ENCODE measurements at regions not wholly inside any gene's neighbourhood (a gene's known extent, or its start where the extent isn't known, plus 50 kb on each side); places are given as distances from the start of the nearest gene placed in this dataset.
"Not testable (repeated sequence)": the region's sequence is repeated elsewhere in the genome, so short reads cannot be mapped to it uniquely, and the experiment has no call there.

DNA sequence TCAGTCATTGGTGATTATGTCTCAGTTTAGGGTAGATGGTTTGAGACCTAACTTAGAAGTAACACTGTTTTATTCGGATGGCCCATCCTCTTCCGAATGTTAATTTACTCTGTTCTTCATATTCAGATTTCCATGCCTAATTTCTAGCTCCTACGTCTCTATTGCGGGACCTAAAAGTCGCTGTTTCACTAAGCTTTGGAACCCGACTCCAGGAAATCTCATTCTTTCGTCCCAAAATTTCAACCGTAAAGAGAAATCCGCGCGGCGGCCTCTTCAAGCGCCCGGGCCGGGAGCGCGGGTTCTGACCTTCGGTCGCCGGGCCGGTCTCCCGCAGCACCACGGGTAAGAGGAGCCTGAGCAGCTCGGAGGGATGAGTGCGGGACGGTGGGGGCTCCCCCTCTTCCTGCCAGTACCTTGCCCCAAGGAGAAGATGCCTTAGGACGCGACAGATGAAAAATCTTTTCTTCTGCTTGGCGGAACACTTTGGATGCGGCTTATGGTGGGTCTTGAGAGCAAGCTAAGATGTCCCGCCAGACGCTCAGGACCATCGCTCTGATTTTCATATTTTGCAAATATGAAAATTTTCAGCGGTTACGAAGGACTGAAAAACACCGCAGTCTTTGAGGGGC is 128.7 kb downstream of the PPIAL4G start:
- ChIA-PET POLR2A (interaction anchor here (0.6 to 0.9 kb wide), 2 partner anchors 20 to 1977 kb away, joined by 3 to 8 read pairs; no protein-coding TSS in a partner anchor), CTCF (no interaction called here)
- no peak for DNase-seq (ENCODE audit: extremely low spot score)
- TF ChIP-seq, protein P1, sequence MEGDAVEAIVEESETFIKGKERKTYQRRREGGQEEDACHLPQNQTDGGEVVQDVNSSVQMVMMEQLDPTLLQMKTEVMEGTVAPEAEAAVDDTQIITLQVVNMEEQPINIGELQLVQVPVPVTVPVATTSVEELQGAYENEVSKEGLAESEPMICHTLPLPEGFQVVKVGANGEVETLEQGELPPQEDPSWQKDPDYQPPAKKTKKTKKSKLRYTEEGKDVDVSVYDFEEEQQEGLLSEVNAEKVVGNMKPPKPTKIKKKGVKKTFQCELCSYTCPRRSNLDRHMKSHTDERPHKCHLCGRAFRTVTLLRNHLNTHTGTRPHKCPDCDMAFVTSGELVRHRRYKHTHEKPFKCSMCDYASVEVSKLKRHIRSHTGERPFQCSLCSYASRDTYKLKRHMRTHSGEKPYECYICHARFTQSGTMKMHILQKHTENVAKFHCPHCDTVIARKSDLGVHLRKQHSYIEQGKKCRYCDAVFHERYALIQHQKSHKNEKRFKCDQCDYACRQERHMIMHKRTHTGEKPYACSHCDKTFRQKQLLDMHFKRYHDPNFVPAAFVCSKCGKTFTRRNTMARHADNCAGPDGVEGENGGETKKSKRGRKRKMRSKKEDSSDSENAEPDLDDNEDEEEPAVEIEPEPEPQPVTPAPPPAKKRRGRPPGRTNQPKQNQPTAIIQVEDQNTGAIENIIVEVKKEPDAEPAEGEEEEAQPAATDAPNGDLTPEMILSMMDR (IDR thresholded peaks at IDR 0.05; ENCODE audit: control extremely low read depth, extremely low read depth, low read depth, missing control alignments) = no peak

DNA sequence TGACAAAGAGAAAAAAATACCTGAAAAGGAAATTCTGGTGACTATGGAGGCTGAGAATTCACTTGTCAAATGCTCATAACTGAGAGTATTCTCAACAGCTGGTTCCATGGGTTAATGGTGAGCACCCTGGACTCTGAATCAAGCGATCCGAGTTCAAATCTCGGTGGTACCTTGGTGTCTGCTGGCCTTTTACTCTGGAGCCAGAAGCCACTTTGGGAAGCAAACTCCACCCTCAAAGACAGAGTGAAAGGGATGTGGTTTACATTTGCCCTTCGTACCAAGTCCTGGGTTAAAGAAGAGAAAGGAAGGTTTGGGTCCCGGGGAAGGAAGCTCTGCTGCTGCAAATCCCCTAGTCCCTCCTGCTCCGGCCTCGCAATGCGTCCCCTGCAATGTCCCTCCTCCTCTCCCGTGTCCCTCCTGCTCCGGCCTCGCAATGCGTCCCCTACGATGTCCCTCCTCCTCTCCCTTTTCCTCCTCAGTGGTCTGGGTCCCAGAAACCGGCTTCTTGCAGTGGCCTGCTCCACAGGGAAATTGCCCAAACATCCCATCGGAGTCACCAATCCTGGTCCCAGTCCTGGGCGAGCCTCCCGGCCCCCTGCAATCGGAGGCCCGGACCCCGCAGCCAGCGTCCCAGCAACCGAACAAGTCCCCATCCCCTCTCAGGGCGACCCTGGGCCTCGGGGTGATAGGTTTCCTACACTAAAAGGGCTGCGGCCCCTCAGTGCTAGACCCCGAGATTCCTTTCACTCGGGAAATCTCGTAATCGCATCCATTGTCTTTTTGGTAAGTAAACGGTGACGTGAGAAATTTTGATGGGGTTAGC is 129.4 kb downstream of the PPIAL4G start:
- peak; percentile 25 for DNase-seq (ENCODE audit: extremely low spot score)
- ChIA-PET POLR2A (interaction anchor here (0.6 to 1.0 kb wide), 2 partner anchors 19 to 1976 kb away, joined by 6 to 8 read pairs; no protein-coding TSS in a partner anchor), CTCF (interaction anchor here (0.8 kb wide), 1 partner anchor 17 kb away, joined by 3 read pairs; no protein-coding TSS in a partner anchor)
- TF ChIP-seq, protein P1 (IDR thresholded peaks at IDR 0.05; ENCODE audit: control extremely low read depth, extremely low read depth, low read depth, missing control alignments) = no peak

DNA sequence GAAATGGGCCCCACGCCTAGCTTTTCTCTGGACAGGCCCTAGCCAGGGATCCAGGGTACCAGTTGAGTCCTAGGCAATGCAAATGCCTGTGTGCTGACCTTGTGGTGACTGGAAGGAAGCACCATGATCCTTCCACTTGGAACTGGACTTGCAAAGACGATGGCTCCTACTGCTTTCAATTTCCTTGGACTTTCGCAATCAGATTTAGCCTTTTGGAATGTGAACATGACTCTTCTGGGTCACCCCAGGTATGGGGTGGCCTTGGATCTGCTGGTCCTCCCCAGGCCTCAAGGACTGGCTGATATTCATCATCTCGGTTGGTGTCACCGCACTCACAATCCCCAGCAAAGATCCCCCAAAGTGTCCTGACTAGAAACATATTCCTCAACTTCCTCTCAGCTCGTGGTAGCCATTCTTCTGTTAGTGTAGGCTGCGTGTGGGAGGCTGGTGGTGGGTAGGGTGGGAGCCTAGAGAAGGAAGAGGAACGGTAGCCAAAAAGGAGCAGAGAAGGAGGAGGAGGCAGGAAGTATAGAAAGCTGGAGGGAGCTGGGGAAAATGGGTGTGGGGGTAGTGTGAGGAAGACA is 130.5 kb downstream of the PPIAL4G start:
- no peak for DNase-seq (ENCODE audit: extremely low spot score)
- TF ChIP-seq, protein P1 (IDR thresholded peaks at IDR 0.05; ENCODE audit: control extremely low read depth, extremely low read depth, low read depth, missing control alignments) = no peak
- ChIA-PET CTCF (no interaction called here), POLR2A (interaction anchor here (1.0 kb wide), 1 partner anchor 18 kb away, joined by 6 read pairs; no protein-coding TSS in a partner anchor)

DNA sequence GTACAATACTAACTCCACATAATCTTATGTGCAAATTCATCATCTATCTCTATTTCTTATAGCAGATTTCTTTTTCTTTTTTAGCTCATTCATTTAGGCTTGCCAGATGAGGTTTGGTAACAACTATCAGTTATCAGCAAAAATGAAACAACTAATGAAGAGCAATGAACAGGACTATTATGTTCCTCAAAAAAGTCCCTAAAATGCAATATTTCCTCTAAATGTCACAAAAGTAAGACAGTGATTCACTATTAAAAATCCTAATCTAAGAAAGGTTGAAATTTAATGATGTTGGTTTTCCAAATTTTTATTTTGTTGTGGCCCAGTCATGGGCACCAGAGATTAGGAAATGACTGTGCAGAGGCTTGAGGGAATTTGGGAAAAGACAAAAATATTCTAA is 135.3 kb downstream of the PPIAL4G start:
- ChIA-PET POLR2A (no interaction called here), CTCF (interaction anchor here (1.3 kb wide), 1 partner anchor 11 kb away, joined by 4 read pairs; no protein-coding TSS in a partner anchor)
- DNase-seq (ENCODE audit: extremely low spot score) = no peak
- TF ChIP-seq, protein P1 (IDR thresholded peaks at IDR 0.05; ENCODE audit: control extremely low read depth, extremely low read depth, low read depth, missing control alignments) = no peak

DNA sequence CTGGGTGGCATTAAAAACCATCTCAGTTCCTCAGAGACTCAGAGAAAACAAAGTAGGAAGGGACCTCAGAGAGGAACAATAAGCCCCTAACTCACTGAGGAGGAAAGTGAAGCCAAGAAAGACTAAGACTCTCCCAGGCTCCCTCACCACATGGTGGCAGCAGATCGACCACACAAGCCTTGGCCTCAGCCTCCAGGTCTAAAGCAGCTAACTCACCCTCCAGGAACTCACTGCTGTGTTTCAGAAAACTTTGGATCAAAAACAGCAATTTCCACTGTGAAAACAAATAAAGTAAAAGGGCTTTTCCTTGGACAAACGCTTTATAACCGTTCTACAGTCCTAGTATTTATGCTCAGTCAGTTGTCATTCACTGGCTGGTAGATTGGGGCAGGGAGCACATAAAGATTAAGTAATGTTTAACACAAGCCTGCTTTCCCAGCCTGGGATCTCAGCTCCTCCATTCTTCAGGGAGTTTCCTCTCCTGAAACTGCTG is 137.4 kb downstream of the PPIAL4G start:
- CTCF ChIA-PET = interaction anchor here (0.8 to 1.1 kb wide), 4 partner anchors 11 to 24 kb away, joined by 3 read pairs; no protein-coding TSS in a partner anchor
- not testable (repeated sequence) for DNase-seq (ENCODE audit: extremely low spot score)
- POLR2A ChIA-PET = interaction anchor here (1.9 kb wide), 1 partner anchor 12 kb away, joined by 5 read pairs; no protein-coding TSS in a partner anchor
- TF ChIP-seq, protein P1 (IDR thresholded peaks at IDR 0.05; ENCODE audit: control extremely low read depth, extremely low read depth, low read depth, missing control alignments) = peak; percentile 51

DNA sequence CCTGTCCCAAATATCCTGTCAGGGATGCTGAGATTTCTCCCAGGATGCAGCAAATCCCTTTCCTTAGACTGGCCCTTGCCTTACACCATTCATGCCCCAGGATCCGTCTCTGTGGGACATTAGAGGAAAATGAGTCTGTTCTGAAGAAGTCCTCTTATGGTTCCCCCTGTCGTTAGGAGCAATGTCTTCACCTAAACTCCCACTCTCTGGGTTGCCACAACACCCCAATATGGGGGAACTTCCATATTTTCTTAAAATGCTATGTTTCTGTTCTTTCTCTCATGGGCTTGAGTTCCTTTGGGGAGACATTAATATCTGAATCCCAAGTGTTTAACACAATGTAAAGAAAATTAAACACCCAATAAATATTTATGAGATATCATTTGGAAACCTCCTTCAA is 138.5 kb downstream of the PPIAL4G start:
- DNase-seq (ENCODE audit: extremely low spot score); POLR2A ChIA-PET: not testable (repeated sequence)
- CTCF ChIA-PET = interaction anchor here (0.9 to 1.1 kb wide), 4 partner anchors 11 to 14 kb away, joined by 3 read pairs; no protein-coding TSS in a partner anchor

DNA sequence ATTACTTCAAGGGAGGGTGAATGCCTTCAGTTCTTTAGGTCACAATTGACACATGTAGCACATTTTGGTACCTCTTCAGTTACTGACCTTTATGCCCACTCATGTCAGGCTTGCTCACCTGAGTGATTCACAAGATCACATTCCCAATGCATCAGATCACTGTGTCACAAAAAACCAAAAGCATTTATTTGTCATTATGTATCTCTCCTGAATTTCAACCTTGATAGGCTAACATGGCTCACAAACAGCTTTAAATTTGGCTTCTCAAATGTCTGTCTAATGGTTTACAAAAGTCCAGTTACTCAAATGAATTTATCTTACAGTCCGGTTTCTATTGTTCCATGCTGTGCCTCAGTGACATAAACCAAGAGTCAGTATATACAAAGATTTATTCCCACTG is 141.4 kb downstream of the PPIAL4G start:
- POLR2A ChIA-PET; CTCF ChIA-PET; DNase-seq (ENCODE audit: extremely low spot score): not testable (repeated sequence)

DNA sequence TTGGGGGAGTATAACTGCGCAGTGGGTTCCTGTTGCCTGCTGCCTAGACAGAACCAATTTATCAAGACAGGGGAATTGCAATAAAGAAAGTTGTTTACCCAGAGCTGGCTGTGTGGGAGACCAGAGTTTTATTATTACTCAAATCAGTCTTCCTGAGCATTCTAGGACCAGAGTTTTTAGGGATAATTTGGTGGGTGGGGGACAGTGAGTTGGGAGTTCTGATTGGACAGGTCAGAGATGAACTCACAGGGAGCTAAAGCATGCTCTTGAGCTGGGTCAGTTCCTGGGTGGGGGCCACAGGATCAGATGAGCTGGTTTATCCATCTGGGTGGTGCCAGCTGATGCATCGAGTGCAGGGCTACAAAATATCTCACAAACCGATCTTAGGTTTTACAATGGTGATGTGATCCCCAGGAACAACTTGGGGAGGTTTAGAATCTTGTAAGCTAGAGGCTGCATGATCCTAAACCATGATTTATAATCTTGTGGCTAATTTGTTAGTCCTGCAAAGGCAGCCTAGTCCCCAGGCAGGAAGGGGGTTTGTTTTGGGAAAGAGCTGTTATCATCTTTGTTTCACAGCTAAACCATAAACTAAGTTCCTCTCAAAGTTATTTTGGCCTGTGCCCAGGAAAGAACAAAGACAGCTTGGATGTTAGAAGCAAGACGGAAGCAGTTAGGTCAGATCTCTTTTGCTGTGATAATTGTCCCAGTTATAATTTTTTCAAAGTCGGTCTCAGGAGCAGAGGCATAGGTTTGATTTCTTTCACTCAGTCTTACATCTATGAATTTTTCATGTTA is 146.8 kb downstream of the PPIAL4G start:
- CTCF ChIA-PET; DNase-seq (ENCODE audit: extremely low spot score); POLR2A ChIA-PET: not testable (repeated sequence)
